H4 (cell line): ENCODE measurements at regions not wholly inside any gene's neighbourhood (a gene's known extent, or its start where the extent isn't known, plus 50 kb on each side); places are given as distances from the start of the nearest gene placed in this dataset.
A peak's percentile ranks its signal among the peaks of the same experiment; 100 is the strongest.
"Not testable (repeated sequence)": the region's sequence is repeated elsewhere in the genome, so short reads cannot be mapped to it uniquely, and the experiment has no call there.

Source experiments
- DNase-seq: peaks from one replicate; pipeline ENCODE4 v3.0.0-alpha.2; 2015; ENCODE audit warnings: low spot score

DNA sequence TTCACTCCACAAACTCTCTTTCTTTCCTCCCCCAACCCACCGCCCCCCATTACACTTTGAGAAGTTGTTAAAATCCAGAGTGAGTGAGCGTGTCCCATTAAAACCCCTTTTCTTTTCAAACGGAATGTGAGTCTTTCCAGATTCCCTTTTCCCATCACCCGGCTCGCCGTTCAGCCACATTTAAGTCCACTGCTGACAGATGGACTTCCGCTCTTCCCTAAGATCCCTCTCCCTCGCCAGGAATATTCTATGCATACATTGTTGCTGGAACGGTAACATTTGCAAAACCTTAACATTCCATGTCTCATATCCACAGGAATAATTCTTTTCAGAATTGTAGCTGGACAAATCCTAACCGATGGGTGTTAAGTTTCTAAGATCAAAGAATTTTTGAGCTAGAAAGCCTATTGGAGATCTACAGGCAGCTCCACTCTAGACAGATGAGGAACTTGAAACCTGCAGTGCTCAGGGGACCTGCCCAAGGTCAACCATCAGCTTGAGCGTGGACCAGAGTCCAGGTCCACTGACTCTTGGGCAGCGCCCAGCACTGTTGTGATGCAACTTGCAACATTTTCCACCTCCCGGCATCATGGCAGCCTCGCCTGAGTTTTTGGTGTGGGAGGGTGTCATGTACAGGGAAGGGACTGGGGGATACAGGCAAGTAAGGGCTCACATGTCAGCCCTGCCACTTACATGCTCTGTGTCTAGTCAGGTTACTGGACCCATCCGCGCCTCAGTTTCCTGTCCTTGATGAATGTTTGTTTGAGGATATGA lies 500.1 kb downstream of the CCDC171 start:
- DNase-seq, result no peak

DNA sequence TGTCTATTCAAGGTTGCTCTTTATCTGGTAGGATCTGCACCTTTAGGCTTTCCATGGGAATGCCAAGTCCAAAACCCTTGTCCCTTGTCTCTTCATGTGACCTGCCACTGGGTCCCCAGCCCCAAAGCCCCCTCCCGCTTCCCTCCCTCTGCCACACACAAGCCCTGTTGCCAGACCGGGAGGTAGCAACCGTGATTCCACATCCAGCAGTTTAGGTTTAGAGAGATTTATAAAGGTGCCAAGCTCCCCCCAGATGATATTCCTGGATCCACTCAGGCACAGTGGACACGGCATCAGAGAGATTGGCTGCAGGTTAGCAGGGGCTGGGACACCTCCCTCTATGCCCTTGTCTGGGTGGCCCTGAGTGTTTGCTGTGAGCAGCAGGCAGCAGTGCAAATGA lies 504.7 kb downstream of the CCDC171 start:
- no peak for DNase-seq

GRCh38 chr9:16058131-16058549 lies 505.3 kb downstream of the CCDC171 start:
- DNase-seq, result peak; percentile 10

- DNase-seq, result no peak
These were observed 507.7 kb downstream of the CCDC171 start for GRCh38 chr9:16060436-16061129.

DNA sequence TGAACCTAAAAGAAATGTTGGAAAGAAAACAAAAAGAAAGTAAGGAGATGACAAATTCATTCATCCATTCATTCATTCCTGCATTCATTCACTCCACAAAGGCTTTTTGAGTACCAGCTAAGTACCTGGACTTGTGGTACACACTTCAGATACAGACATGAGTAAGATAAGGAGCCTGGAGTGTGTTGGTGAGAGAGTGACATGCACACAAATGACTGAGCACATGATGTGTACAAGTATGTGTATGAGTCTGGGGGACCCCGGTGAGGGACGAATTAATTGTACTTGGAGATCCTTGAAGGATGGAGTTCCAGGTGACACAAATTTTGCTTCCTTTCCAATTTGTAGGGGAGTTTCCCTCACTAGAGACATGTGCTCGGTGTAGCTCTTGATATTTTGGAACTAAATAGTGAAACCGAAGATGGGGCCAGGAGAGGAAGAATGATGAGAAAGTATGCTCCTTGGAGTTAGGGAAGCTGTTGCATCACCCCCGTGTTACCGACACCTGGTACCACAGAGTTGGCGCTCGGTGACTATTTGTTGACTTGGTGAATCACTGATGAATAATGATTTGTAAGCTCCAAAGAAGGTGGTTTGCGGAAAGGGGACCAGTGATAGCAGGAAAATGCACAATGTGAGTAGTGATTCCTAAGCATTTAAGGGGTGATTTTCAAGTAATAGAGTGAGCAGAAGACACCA lies 509.8 kb downstream of the CCDC171 start:
- DNase-seq, result peak; percentile 19

DNA sequence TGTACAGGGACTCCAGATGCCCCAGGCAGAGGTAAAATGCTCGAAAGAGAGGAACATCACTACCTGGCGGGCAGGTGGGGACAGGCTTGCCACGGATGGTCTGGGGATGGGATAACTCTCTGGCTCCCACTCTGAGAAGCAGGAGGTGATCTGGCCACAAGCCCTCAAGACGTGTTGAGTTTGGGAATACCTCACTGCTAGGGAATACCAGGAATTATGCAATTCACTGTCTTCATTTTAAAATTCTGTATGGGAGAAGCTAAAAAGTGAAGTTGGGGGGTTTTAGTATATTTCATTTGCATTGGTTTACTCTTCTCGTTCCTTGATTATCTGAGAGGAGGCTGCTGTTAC lies 510.4 kb downstream of the CCDC171 start:
- DNase-seq, result no peak

- no peak for DNase-seq
These were observed 511.9 kb downstream of the CCDC171 start for GRCh38 chr9:16064771-16065170.

DNA sequence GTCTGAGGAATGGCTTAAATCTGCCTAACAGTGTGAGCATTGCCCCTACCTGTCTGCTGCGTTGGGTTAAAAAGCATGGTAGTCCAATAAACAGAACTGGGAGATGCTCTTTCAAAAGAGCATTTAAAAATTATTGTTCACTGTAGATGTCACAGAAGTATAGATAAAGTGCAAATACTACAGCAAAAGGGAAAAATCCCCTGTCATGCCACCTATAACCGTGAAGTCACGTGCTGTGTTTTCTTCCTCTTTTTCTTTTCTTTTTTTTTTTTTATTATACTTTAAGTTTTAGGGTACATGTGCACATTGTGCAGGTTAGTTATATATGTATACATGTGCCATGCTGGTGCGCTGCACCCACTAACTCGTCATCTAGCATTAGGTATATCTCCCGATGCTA lies 513.4 kb downstream of the CCDC171 start:
- DNase-seq, result not testable (repeated sequence)

- DNase-seq, result no peak
These were observed 515.6 kb downstream of the CCDC171 start for GRCh38 chr9:16068476-16068875.

GRCh38 chr9:16069249-16069648 lies 516.4 kb downstream of the CCDC171 start:
- no peak for DNase-seq

DNA sequence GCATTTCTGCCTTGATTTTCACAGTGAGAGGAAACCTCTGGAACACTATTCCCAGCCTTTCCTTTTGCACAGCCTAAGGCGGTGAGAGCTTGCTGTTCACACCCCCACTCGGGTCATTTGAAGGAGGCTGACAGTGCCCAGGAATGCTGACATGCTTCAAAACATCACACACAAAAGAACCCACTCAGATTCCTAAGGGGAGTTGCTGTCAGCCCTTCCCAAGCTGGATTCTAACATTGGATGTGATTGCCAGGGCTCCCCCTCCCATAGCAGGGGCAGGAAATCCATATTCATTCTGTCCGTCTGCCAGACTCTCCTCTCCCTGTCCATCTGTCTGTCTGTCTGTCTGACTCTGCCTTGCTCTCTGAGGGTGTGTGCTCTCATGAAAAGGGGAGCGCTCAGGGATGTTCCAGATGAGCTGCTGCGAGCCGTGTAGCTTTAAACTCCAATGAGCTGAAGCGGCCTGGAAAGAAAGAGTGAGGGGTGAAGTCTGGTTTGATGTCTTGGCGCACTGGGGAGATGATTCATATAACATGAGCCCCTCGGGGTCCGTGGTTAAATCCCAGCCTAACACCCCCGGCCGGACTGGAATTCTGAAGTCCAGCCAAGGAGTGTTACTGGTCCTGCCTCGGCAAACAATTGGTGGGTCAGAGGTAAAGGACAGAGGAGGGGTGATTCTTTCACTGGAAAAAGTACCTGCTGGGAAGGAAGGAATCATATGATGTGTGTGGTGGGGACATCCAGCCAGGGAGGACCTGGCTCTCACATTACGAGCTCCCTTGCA lies 517.0 kb downstream of the CCDC171 start:
- no peak for DNase-seq

GRCh38 chr9:16070455-16071145 lies 517.8 kb downstream of the CCDC171 start:
- DNase-seq, result no peak

DNA sequence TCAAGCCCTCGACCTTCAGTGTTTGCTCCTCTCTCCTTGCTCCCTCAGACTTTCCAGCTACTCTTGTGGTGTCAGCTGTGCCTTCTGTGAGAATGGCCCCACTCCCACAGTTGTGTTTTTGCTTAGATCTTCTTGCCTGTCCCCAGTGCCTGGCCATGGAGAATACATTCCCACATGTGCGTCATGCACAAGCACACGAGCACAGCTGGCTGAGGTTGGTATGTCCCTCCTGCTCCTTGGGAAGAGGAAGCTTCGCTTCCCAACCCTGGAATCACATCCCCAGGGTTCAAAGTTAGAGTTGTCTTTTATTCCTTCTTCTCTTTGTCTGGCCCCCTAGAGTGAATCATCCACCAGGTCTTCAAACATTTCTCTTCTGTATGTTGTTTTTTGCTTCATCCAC lies 518.6 kb downstream of the CCDC171 start:
- DNase-seq, result no peak

GRCh38 chr9:16074963-16075362 lies 522.1 kb downstream of the CCDC171 start:
- no peak for DNase-seq

GRCh38 chr9:16075696-16076095 lies 522.9 kb downstream of the CCDC171 start:
- DNase-seq, result no peak

- DNase-seq, result no peak
These were observed 523.7 kb downstream of the CCDC171 start for GRCh38 chr9:16076511-16076910.

GRCh38 chr9:16082796-16083195 lies 530.0 kb downstream of the CCDC171 start:
- no peak for DNase-seq

- DNase-seq, result no peak
These were observed 532.4 kb downstream of the CCDC171 start for GRCh38 chr9:16085167-16085726.

DNA sequence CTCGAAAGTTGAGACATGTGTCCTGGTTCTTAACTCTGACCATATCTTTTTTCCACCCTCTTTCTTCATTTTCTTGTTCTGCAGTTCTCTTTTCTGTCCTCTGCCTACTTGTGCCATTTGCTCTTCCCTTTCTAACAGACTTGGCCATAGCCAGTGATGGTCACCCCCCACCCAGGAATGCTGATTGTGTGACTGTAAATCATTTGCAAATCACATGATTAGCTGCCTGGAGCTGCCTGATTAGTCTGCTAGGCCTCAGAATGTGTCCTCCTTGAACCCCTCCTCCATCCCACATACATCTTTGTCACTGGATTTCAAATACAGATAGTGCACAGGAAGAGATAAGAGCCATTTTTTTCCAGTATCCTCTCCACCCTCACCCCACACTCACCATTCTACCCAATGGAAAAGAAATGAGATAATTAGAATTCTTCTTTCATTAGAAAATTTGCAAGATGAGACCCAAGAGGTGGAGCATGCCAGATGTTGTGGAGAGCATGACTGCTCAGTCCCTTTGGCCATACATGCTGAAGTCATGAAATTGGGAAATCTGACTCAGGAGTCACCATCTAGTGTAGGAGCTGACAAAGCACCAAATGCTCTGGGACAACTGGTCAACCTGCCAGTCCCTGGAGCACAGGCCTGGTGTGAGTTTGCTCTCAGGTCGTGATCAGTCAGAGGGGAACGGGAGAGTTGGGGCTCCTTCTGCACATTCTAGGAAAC lies 538.2 kb downstream of the CCDC171 start:
- no peak for DNase-seq
